PC-3 (cell line): ENCODE measurements at regions not wholly inside any gene's neighbourhood (a gene's known extent, or its start where the extent isn't known, plus 50 kb on each side); places are given as distances from the start of the nearest gene placed in this dataset.

Source experiments
- ATAC-seq: fragments of 200-7000 bp; cut with Tn5 transposase; 2 replicates; pipeline ENCODE4 v1.9.1; 2020; ENCODE audit warnings: mild to moderate bottlenecking, moderate library complexity
- BruUV-seq: library from RNA; stranded (reverse); fragments of 400-500 nt; replicated peaks from 2 replicates; lab custom pipeline; 2021; lab: Mats Ljungman, UMichigan
- CTCF ChIA-PET: fragments of 300-600 bp; sonication (Branson Sonifier 250); formaldehyde crosslinking; loops from one replicate; lab custom pipeline; 2022; ENCODE audit warnings: antibody characterized with exemption; lab: Charles Lee
- POLR2A ChIA-PET: fragments of 300-600 bp; sonication (Branson Sonifier 250); formaldehyde crosslinking; loops from one replicate; lab custom pipeline; 2022; ENCODE audit warnings: antibody characterized with exemption; ENCODE audit not compliant: unreplicated experiment; lab: Charles Lee
- DNase-seq: peaks from one replicate; pipeline ENCODE4 v3.0.0-alpha.2; 2015
- H2AFZ ChIP-seq: fragments of 300-600 bp; sonication (generic); 2 replicates; pipeline ENCODE4 v1.6.0; 2016; ENCODE audit warnings: antibody characterized with exemption, low read length
- H3F3A ChIP-seq: fragments of 300-600 bp; sonication (generic); one replicate; pipeline ENCODE4 v1.6.0; 2017; ENCODE audit warnings: antibody characterized with exemption, low read length, control low read depth, mild to moderate bottlenecking; ENCODE audit not compliant: unreplicated experiment
- H3K27ac ChIP-seq: fragments of 300-600 bp; sonication (generic); 2 replicates; pipeline ENCODE4 v1.5.1; 2016; ENCODE audit warnings: mild to moderate bottlenecking, low read length
- H3K27me3 ChIP-seq: fragments of 300-600 bp; sonication (generic); 2 replicates; pipeline ENCODE4 v1.6.1; 2016; ENCODE audit warnings: low read length, mixed read lengths
- H3K36me3 ChIP-seq: fragments of 300-600 bp; sonication (generic); 2 replicates; pipeline ENCODE4 v1.6.1; 2016; ENCODE audit warnings: low read depth, mixed run types, low read length, mixed read lengths
- H3K4me1 ChIP-seq: fragments of 300-600 bp; sonication (generic); 2 replicates; pipeline ENCODE4 v1.5.1; 2016; ENCODE audit warnings: low read length; ENCODE audit not compliant: insufficient read depth
- H3K4me2 ChIP-seq: fragments of 300-600 bp; sonication (generic); 2 replicates; pipeline ENCODE4 v1.6.0; 2016; ENCODE audit warnings: low read length
- H3K4me3 ChIP-seq: fragments of 300-600 bp; sonication (generic); 2 replicates; pipeline ENCODE4 v1.5.1; 2016; ENCODE audit warnings: mild to moderate bottlenecking, low read length, mixed read lengths
- H3K79me2 ChIP-seq: fragments of 300-600 bp; sonication (generic); 2 replicates; pipeline ENCODE4 v1.6.1; 2017; ENCODE audit warnings: low read length, mixed read lengths
- H3K9ac ChIP-seq: fragments of 300-600 bp; sonication (generic); 2 replicates; pipeline ENCODE4 v1.6.0; 2016; ENCODE audit warnings: mild to moderate bottlenecking, low read length
- H3K9me2 ChIP-seq: fragments of 300-600 bp; sonication (generic); replicated peaks from 2 replicates; pipeline ENCODE4 v1.6.1; 2016; ENCODE audit warnings: mixed run types, low read length, mixed read lengths
- H3K9me3 ChIP-seq: fragments of 300-600 bp; sonication (generic); 2 replicates; pipeline ENCODE4 v1.6.1; 2016; ENCODE audit warnings: low read length, mixed read lengths
- H4K20me1 ChIP-seq: fragments of 300-600 bp; sonication (generic); 2 replicates; pipeline ENCODE4 v1.6.1; 2016; ENCODE audit warnings: low read length, mixed read lengths
- EZH2 ChIP-seq: fragments of 300-600 bp; sonication (generic); IDR thresholded peaks from one replicate; pipeline ENCODE4 v1.6.1; 2017; ENCODE audit warnings: antibody characterized with exemption, mild to moderate bottlenecking, low read length; ENCODE audit not compliant: unreplicated experiment
- EZH2phosphoT487 ChIP-seq: fragments of 300-600 bp; sonication (generic); IDR thresholded peaks from 2 replicates; pipeline ENCODE4 v1.6.1; 2018; ENCODE audit warnings: mild to moderate bottlenecking, antibody characterized with exemption, low read length, borderline replicate concordance
- intact Hi-C: fragments of 100-400 bp; cut with micrococcal nuclease; formaldehyde crosslinking; loops from 2 replicates; pipeline ENCODE4 v1.9.0; 2023
- TF ChIP-seq, protein P1 (sequence below): fragments of 300-600 bp; sonication (generic); conservative IDR thresholded peaks from 2 replicates; pipeline ENCODE4 v1.5.1; 2017; ENCODE audit warnings: antibody characterized with exemption, low read depth, mild to moderate bottlenecking, low read length

GRCh38 chr7:13016036-13016581 is 328.7 kb downstream of the ARL4A start:
- Histone ChIP-seq H2AFZ (no peak overlapping the region), H3K9ac (no peak overlapping the region), H3K27me3 (no peaks in the 10 kb centered on the region), H3K27ac (no peak overlapping the region), H4K20me1 (no peaks in the 10 kb centered on the region), H3K79me2 (no peaks in the 10 kb centered on the region), H3K4me2 (no peak overlapping the region), H3K36me3 (no peaks in the 10 kb centered on the region), H3K4me1 (peaks cover 16% of the 10 kb centered on the region), H3F3A (no peaks in the 10 kb centered on the region), H3K4me3 (no peak overlapping the region), H3K9me3 (no peaks in the 10 kb centered on the region), H3K9me2 (no peaks in the 10 kb centered on the region)
- ATAC-seq: no peak
- intact Hi-C loops: no loop called here
- DNase-seq: no peak
- ChIA-PET POLR2A (interaction anchor here (0.6 kb wide), 1 partner anchor 713 kb away, joined by 3 read pairs; no protein-coding TSS in a partner anchor), CTCF (no interaction called here)
- TF ChIP-seq, protein P1, sequence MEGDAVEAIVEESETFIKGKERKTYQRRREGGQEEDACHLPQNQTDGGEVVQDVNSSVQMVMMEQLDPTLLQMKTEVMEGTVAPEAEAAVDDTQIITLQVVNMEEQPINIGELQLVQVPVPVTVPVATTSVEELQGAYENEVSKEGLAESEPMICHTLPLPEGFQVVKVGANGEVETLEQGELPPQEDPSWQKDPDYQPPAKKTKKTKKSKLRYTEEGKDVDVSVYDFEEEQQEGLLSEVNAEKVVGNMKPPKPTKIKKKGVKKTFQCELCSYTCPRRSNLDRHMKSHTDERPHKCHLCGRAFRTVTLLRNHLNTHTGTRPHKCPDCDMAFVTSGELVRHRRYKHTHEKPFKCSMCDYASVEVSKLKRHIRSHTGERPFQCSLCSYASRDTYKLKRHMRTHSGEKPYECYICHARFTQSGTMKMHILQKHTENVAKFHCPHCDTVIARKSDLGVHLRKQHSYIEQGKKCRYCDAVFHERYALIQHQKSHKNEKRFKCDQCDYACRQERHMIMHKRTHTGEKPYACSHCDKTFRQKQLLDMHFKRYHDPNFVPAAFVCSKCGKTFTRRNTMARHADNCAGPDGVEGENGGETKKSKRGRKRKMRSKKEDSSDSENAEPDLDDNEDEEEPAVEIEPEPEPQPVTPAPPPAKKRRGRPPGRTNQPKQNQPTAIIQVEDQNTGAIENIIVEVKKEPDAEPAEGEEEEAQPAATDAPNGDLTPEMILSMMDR: no peak
- TF ChIP-seq EZH2phosphoT487 (no peak), EZH2 (no peak)
- no TSS peak for BruUV-seq

- POLR2A ChIA-PET: no interaction called here
- Histone ChIP-seq H3K4me1 (peaks cover 16% of the 10 kb centered on the region), H3K9ac (no peak overlapping the region), H3K27me3 (no peaks in the 10 kb centered on the region), H3K36me3 (no peaks in the 10 kb centered on the region), H3K9me3 (no peaks in the 10 kb centered on the region), H4K20me1 (no peaks in the 10 kb centered on the region), H3F3A (no peaks in the 10 kb centered on the region), H3K27ac (no peak overlapping the region), H2AFZ (0 out of 2 replicates have a peak overlapping the region, but pooled peaks have one; percentile 12), H3K9me2 (no peaks in the 10 kb centered on the region), H3K79me2 (no peaks in the 10 kb centered on the region), H3K4me3 (no peak overlapping the region), H3K4me2 (peak overlapping the region; percentile 72)
- no peak for TF ChIP-seq EZH2
- TF ChIP-seq, protein P1: no peak
- no peak for TF ChIP-seq EZH2phosphoT487
- intact Hi-C loops: no loop called here
- BruUV-seq: no TSS peak
- CTCF ChIA-PET: no interaction called here
- ATAC-seq (peak; percentile 43), DNase-seq (peak; percentile 35)
These were observed 329.3 kb downstream of the ARL4A start for GRCh38 chr7:13016592-13017332.
